Left hindlimb (tissue), 1 donor: ENCODE measurements at regions not wholly inside any gene's neighbourhood (a gene's known extent, or its start where the extent isn't known, plus 50 kb on each side); places are given as distances from the start of the nearest gene placed in this dataset.
"Not testable (repeated sequence)": the region's sequence is repeated elsewhere in the genome, so short reads cannot be mapped to it uniquely, and the experiment has no call there.

ENCODE experiments used
- DNase-seq: peaks from one replicate; pipeline ENCODE4 v3.0.0-alpha.2; 2018

GRCh38 chr20:48057739-48058138, 272.5 kb upstream of the SULF2 start:
- no peak for DNase-seq

- DNase-seq: no peak
Observed at GRCh38 chr20:48057251-48057650, 272.0 kb upstream of the SULF2 start.

- DNase-seq: no peak
Observed at GRCh38 chr20:48056218-48056617, 270.9 kb upstream of the SULF2 start.

GRCh38 chr20:48054051-48054450, 268.8 kb upstream of the SULF2 start:
- no peak for DNase-seq

GRCh38 chr20:48052475-48052835, 267.2 kb upstream of the SULF2 start:
- no peak for DNase-seq

GRCh38 chr20:48051794-48052474, 266.7 kb upstream of the SULF2 start:
- peak; percentile 59 for DNase-seq

GRCh38 chr20:48049641-48050040, 264.4 kb upstream of the SULF2 start:
- DNase-seq: no peak

- no peak for DNase-seq
Observed at GRCh38 chr20:48049171-48049570, 263.9 kb upstream of the SULF2 start.

- DNase-seq: no peak
Observed at GRCh38 chr20:48047447-48047846, 262.2 kb upstream of the SULF2 start.

- no peak for DNase-seq
Observed at GRCh38 chr20:48042628-48043027, 257.3 kb upstream of the SULF2 start.

- no peak for DNase-seq
Observed at GRCh38 chr20:48041078-48041780, 255.9 kb upstream of the SULF2 start.

GRCh38 chr20:48040491-48040890, 255.2 kb upstream of the SULF2 start:
- DNase-seq: no peak

- no peak for DNase-seq
Observed at GRCh38 chr20:48040051-48040450, 254.8 kb upstream of the SULF2 start.

GRCh38 chr20:48039514-48039913, 254.2 kb upstream of the SULF2 start:
- no peak for DNase-seq

- no peak for DNase-seq
Observed at GRCh38 chr20:48038713-48039112, 253.4 kb upstream of the SULF2 start.

GRCh38 chr20:48037798-48038197, 252.5 kb upstream of the SULF2 start:
- DNase-seq: not testable (repeated sequence)

GRCh38 chr20:48035961-48036731, 250.9 kb upstream of the SULF2 start:
- no peak for DNase-seq

- no peak for DNase-seq
Observed at GRCh38 chr20:48034751-48035150, 249.5 kb upstream of the SULF2 start.

- not testable (repeated sequence) for DNase-seq
Observed at GRCh38 chr20:48033005-48033404, 247.7 kb upstream of the SULF2 start.

- DNase-seq: no peak
Observed at GRCh38 chr20:48031122-48031521, 245.8 kb upstream of the SULF2 start.

- no peak for DNase-seq
Observed at GRCh38 chr20:48026981-48027592, 241.8 kb upstream of the SULF2 start.

GRCh38 chr20:48025661-48026060, 240.4 kb upstream of the SULF2 start:
- DNase-seq: no peak

GRCh38 chr20:48025051-48025515, 239.8 kb upstream of the SULF2 start:
- peak; percentile 83 for DNase-seq
